SK-N-SH treated with all-trans-retinoic acid at 6 μM for 48 hours (cell line): ENCODE measurements at regions not wholly inside any gene's neighbourhood (a gene's known extent, or its start where the extent isn't known, plus 50 kb on each side); places are given as distances from the start of the nearest gene placed in this dataset.

Experiments used
- ARNTL ChIP-seq: fragments of 450-650 bp; formaldehyde crosslinking; IDR thresholded peaks from 2 replicates; pipeline ENCODE4 v1.5.0; 2020; ENCODE audit warnings: low read depth, mild to moderate bottlenecking, moderate library complexity, borderline replicate concordance
- GLIS3 ChIP-seq: fragments of 250-450 bp; sonication (Bioruptor Pico); IDR thresholded peaks from 2 replicates; pipeline ENCODE4 v1.5.0; 2020; ENCODE audit warnings: mild to moderate bottlenecking, moderate library complexity
- ISL1 ChIP-seq: fragments of 250-450 bp; sonication (Bioruptor Pico); IDR thresholded peaks from 2 replicates; pipeline ENCODE4 v2.1.2; 2022; ENCODE audit warnings: mild to moderate bottlenecking, moderate library complexity
- PATZ1 ChIP-seq: fragments of 250-450 bp; sonication (Bioruptor Pico); IDR thresholded peaks from 2 replicates; pipeline ENCODE4 v1.8.0; 2020; ENCODE audit warnings: mild to moderate bottlenecking, moderate library complexity, borderline replicate concordance
- POU6F1 ChIP-seq: fragments of 250-450 bp; sonication (Bioruptor Pico); IDR thresholded peaks from 2 replicates; pipeline ENCODE4 v1.8.0; 2021; ENCODE audit warnings: low read depth, mild to moderate bottlenecking, moderate library complexity, borderline replicate concordance
- SNAI2 ChIP-seq: fragments of 250-450 bp; sonication (Bioruptor Pico); IDR thresholded peaks from 2 replicates; pipeline ENCODE4 v1.5.0; 2020; ENCODE audit warnings: mild to moderate bottlenecking, moderate library complexity
- ZFP30 ChIP-seq: fragments of 450-650 bp; formaldehyde crosslinking; IDR thresholded peaks from 2 replicates; pipeline ENCODE4 v1.5.0; 2022; ENCODE audit warnings: mild to moderate bottlenecking, moderate library complexity
- ZNF565 ChIP-seq: fragments of 450-650 bp; formaldehyde crosslinking; conservative IDR thresholded peaks from 2 replicates; pipeline ENCODE4 v1.5.0; 2020; ENCODE audit warnings: low read depth, mild to moderate bottlenecking, moderate library complexity

- TF ChIP-seq POU6F1 (CRISPR knock-in tag), result no peak
- no peak for TF ChIP-seq ZNF565 (CRISPR knock-in tag)
- TF ChIP-seq GLIS3 (CRISPR knock-in tag), result no peak
- no peak for TF ChIP-seq PATZ1 (CRISPR knock-in tag)
- TF ChIP-seq SNAI2 (CRISPR knock-in tag), result no peak
- no peak for TF ChIP-seq ARNTL (CRISPR knock-in tag)
- no peak for TF ChIP-seq ISL1 (CRISPR knock-in tag)
- no peak for TF ChIP-seq ZFP30
Observed at GRCh38 chr11:121863126-121863525, 252.9 kb downstream of the BLID start.
